Activated CD4-positive, alpha-beta memory T cell treated with anti-CD3 and anti-CD28 coated beads for 36 hours (primary cell): ENCODE measurements at regions not wholly inside any gene's neighbourhood (a gene's known extent, or its start where the extent isn't known, plus 50 kb on each side); places are given as distances from the start of the nearest gene placed in this dataset. TPM values are rescaled to one million over a fixed set of nuclear protein-coding genes. Genes with fewer than 3 reads are reported as not detected.
"Not testable (repeated sequence)": the region's sequence is repeated elsewhere in the genome, so short reads cannot be mapped to it uniquely, and the experiment has no call there.

ENCODE experiments used
- CTCF ChIA-PET: fragments of 350-600 bp; sonication (Branson Sonifier 250); formaldehyde crosslinking; loops from one replicate; lab custom pipeline; 2021; ENCODE audit warnings: antibody characterized with exemption, inconsistent platforms; lab: Charles Lee
- POLR2A ChIA-PET: fragments of 350-600 bp; sonication (Branson Sonifier 250); formaldehyde crosslinking; loops from one replicate; lab custom pipeline; 2021; ENCODE audit warnings: antibody characterized with exemption; lab: Charles Lee
- DNase-seq: peaks from one replicate; pipeline ENCODE4 v3.0.0-alpha.2; 2020
- H3K27ac Mint-ChIP-seq: one replicate; pipeline ENCODE4 v1.8.0; 2021; ENCODE audit warnings: mixed read lengths
- H3K27me3 Mint-ChIP-seq: one replicate; pipeline ENCODE4 v1.8.0; 2021; ENCODE audit warnings: mixed read lengths
- H3K36me3 Mint-ChIP-seq: one replicate; pipeline ENCODE4 v1.8.0; 2021; ENCODE audit warnings: mixed read lengths
- H3K4me1 Mint-ChIP-seq: one replicate; pipeline ENCODE4 v1.8.0; 2021; ENCODE audit warnings: low read depth, mixed read lengths
- H3K4me3 Mint-ChIP-seq: one replicate; pipeline ENCODE4 v1.8.0; 2021; ENCODE audit warnings: mild to moderate bottlenecking, mixed read lengths
- H3K9me3 Mint-ChIP-seq: one replicate; pipeline ENCODE4 v1.8.0; 2021; ENCODE audit warnings: mixed read lengths
- intact Hi-C: fragments of 100-400 bp; cut with micrococcal nuclease; formaldehyde crosslinking; loops from one replicate; pipeline ENCODE4 v1.15.1; 2023
- microRNA-seq: library from miRNA; unstranded; fragments of <30 nt; microRNA quantifications from one replicate; pipeline ENCODE4 v1.2.0, GENCODE V29; 2022; ENCODE audit warnings: borderline number of aligned reads, borderline microRNAs expressed, borderline replicate concordance

GRCh38 chr18:28240626-28241025 lies 63.7 kb upstream of the CDH2 start:
- POLR2A ChIA-PET, intact Hi-C loops: not testable (repeated sequence)

GRCh38 chr18:28236487-28236886 lies 59.6 kb upstream of the CDH2 start:
- no peak for DNase-seq
- no peak overlapping the region for H3K4me3 Mint-ChIP-seq
- POLR2A ChIA-PET: no interaction called here
- intact Hi-C loops: no loop called here
- no peaks in the 10 kb centered on the region for H3K36me3 Mint-ChIP-seq
- peaks cover 7% of the 10 kb centered on the region for H3K9me3 Mint-ChIP-seq
- no peak overlapping the region for H3K27ac Mint-ChIP-seq
- H3K27me3 Mint-ChIP-seq: no peaks in the 10 kb centered on the region
- CTCF ChIA-PET: no interaction called here
- no peaks in the 10 kb centered on the region for H3K4me1 Mint-ChIP-seq

More at GRCh38 chr18:28240626-28241025, 63.7 kb upstream of the CDH2 start:
- H3K9me3 Mint-ChIP-seq, DNase-seq, H3K4me1 Mint-ChIP-seq, H3K27me3 Mint-ChIP-seq, CTCF ChIA-PET, H3K4me3 Mint-ChIP-seq, H3K36me3 Mint-ChIP-seq, H3K27ac Mint-ChIP-seq: not testable (repeated sequence)

Small RNA genes lying in the stretch of these regions (microRNA-seq; reads per million reads assigned to microRNA genes)
- gene MIR302F: not detected
